Naive thymus-derived CD4-positive, alpha-beta T cell (primary cell): ENCODE measurements at regions not wholly inside any gene's neighbourhood (a gene's known extent, or its start where the extent isn't known, plus 50 kb on each side); places are given as distances from the start of the nearest gene placed in this dataset.

ENCODE experiments used
- ATAC-seq: fragments of 150-1000 bp; cut with Tn5 transposase; 2 replicates; pipeline ENCODE4 v1.10.0; 2021; ENCODE audit warnings: mild to moderate bottlenecking, moderate library complexity
- CTCF ChIA-PET: fragments of 350-600 bp; sonication (Branson Sonifier 250); formaldehyde crosslinking; loops from one replicate; lab custom pipeline; 2021; ENCODE audit warnings: antibody characterized with exemption; lab: Charles Lee
- POLR2A ChIA-PET: fragments of 350-600 bp; sonication (Branson Sonifier 250); formaldehyde crosslinking; loops from one replicate; lab custom pipeline; 2021; ENCODE audit warnings: antibody characterized with exemption, inconsistent platforms; lab: Charles Lee
- DNase-seq, 9 donors: peaks; one replicate each; pipeline versions ENCODE4 v3.0.0 to v3.0.0-alpha.2; 2020 to 2022; ENCODE audit warnings: mixed read lengths in 1 of 9
- H3K27ac ChIP-seq: one replicate; pipeline ENCODE4 v1.7.0; 2013; ENCODE audit warnings: mild to moderate bottlenecking, low read depth, low read length, moderate library complexity
- H3K27me3 ChIP-seq, 2 donors: one replicate each; pipeline ENCODE4 v1.7.0; 2013; ENCODE audit warnings: low read length in 2 of 2, mild to moderate bottlenecking in 2 of 2, moderate library complexity in 2 of 2; ENCODE audit not compliant: control insufficient read depth in 2 of 2, insufficient read depth in 2 of 2
- H3K36me3 ChIP-seq, 3 experiments: 1 replicate in 2 of 3; 2 replicates in 1 of 3; pipeline ENCODE4 v1.7.0; 2013; ENCODE audit warnings: low read length in 3 of 3, mild to moderate bottlenecking in 3 of 3, moderate library complexity in 1 of 3; ENCODE audit not compliant: insufficient read depth in 3 of 3, control insufficient read depth in 2 of 3
- H3K4me1 ChIP-seq, 2 donors: one replicate each; pipeline ENCODE4 v1.7.0; 2013; ENCODE audit warnings: low read length in 2 of 2, mild to moderate bottlenecking in 2 of 2, moderate library complexity in 1 of 2; ENCODE audit not compliant: control insufficient read depth in 2 of 2, insufficient read depth in 2 of 2
- H3K4me3 ChIP-seq: 2 replicates; pipeline ENCODE4 v1.7.0; 2013; ENCODE audit warnings: mild to moderate bottlenecking, low read length
- H3K9me3 ChIP-seq, 3 experiments: 1 replicate in 2 of 3; 2 replicates in 1 of 3; pipeline ENCODE4 v1.7.0; 2013; ENCODE audit warnings: low read length in 3 of 3; ENCODE audit not compliant: control insufficient read depth in 2 of 3
- H3K27ac Mint-ChIP-seq, 9 donors: one replicate each; pipeline ENCODE4 v1.8.0; 2020 to 2022; ENCODE audit warnings: mixed read lengths in 9 of 9, mild to moderate bottlenecking in 8 of 9, moderate library complexity in 5 of 9, inconsistent platforms in 2 of 9
- H3K27me3 Mint-ChIP-seq, 5 donors: one replicate each; pipeline ENCODE4 v1.8.0; 2021 to 2022; ENCODE audit warnings: mixed read lengths in 5 of 5, mild to moderate bottlenecking in 1 of 5
- H3K36me3 Mint-ChIP-seq, 5 donors: one replicate each; pipeline ENCODE4 v1.8.0; 2020 to 2022; ENCODE audit warnings: mixed read lengths in 5 of 5, mild to moderate bottlenecking in 3 of 5, inconsistent platforms in 1 of 5
- H3K4me1 Mint-ChIP-seq, 7 donors: one replicate each; pipeline ENCODE4 v1.8.0; 2020 to 2022; ENCODE audit warnings: mixed read lengths in 7 of 7, mild to moderate bottlenecking in 3 of 7, inconsistent platforms in 1 of 7
- H3K4me3 Mint-ChIP-seq, 10 donors: one replicate each; pipeline ENCODE4 v1.8.0; 2020 to 2022; ENCODE audit warnings: mild to moderate bottlenecking in 10 of 10, mixed read lengths in 10 of 10, moderate library complexity in 6 of 10, inconsistent platforms in 2 of 10
- H3K9me3 Mint-ChIP-seq, 11 donors: one replicate each; pipeline ENCODE4 v1.8.0; 2020 to 2022; ENCODE audit warnings: mixed read lengths in 11 of 11, mild to moderate bottlenecking in 4 of 11, inconsistent platforms in 1 of 11, moderate library complexity in 1 of 11
- intact Hi-C, 2 donors: fragments of 100-400 bp; cut with micrococcal nuclease; formaldehyde crosslinking; loops; one replicate each; pipeline ENCODE4 v1.15.1; 2023

GRCh38 chr7:26036092-26036491 lies 115.9 kb upstream of the NFE2L3 start:
- H3K27me3 Mint-ChIP-seq: peaks cover 26 to 44% (median 36%) of the 10 kb centered on the region in 5 donors

GRCh38 chr7:26038201-26038990 lies 113.6 kb upstream of the NFE2L3 start:
- Histone ChIP-seq H3K27ac (no peak overlapping the region), H3K4me1 (no peaks in the 10 kb centered on the region), H3K4me3 (no peak overlapping the region), H3K9me3 (no peaks in the 10 kb centered on the region), H3K27me3 (no peaks in the 10 kb centered on the region), H3K36me3 (no peaks in the 10 kb centered on the region)
- ATAC-seq: no peak
- Mint-ChIP-seq H3K36me3 (peaks cover 0 to 4% (median 0%) of the 10 kb centered on the region in 5 donors), H3K4me3 (peak overlapping the region in 9 of 10 donors; percentile 12 to 68 (median 47)), H3K27ac (peak overlapping the region in 3 of 9 donors; percentile 41 to 86 (median 46)), H3K9me3 (peaks cover 0 to 3% (median 0%) of the 10 kb centered on the region in 11 donors), H3K4me1 (peaks cover 0 to 10% (median 9%) of the 10 kb centered on the region in 7 donors), H3K27me3 (peaks cover 26 to 49% (median 35%) of the 10 kb centered on the region in 5 donors)
- ChIA-PET CTCF (no interaction called here), POLR2A (interaction anchor here (0.6 to 1.2 kb wide), 2 partner anchors 74 to 91 kb away, joined by 3 to 4 read pairs; no protein-coding TSS in a partner anchor)
- intact Hi-C loops: no loop called here
- DNase-seq: no peak

More at GRCh38 chr7:26036092-26036491, 115.9 kb upstream of the NFE2L3 start:
- Mint-ChIP-seq H3K4me3 (no peak overlapping the region), H3K9me3 (peaks cover 0 to 3% (median 0%) of the 10 kb centered on the region in 11 donors), H3K36me3 (peaks cover 0 to 4% (median 0%) of the 10 kb centered on the region in 5 donors), H3K4me1 (peaks cover 0 to 10% (median 9%) of the 10 kb centered on the region in 7 donors), H3K27ac (no peak overlapping the region)
- Histone ChIP-seq H3K4me1 (no peaks in the 10 kb centered on the region), H3K36me3 (no peaks in the 10 kb centered on the region), H3K27me3 (no peaks in the 10 kb centered on the region), H3K27ac (no peak overlapping the region), H3K9me3 (no peaks in the 10 kb centered on the region), H3K4me3 (no peak overlapping the region)
- ChIA-PET CTCF (no interaction called here), POLR2A (no interaction called here)
- ATAC-seq (no peak), DNase-seq (no peak)
- intact Hi-C loops: no loop called here

GRCh38 chr7:26040085-26040484 lies 111.9 kb upstream of the NFE2L3 start:
- DNase-seq (no peak), ATAC-seq (no peak)
- no peaks in the 10 kb centered on the region for H3K36me3 ChIP-seq
- no peaks in the 10 kb centered on the region for H3K4me1 ChIP-seq
- ChIA-PET POLR2A (no interaction called here), CTCF (no interaction called here)
- no peak overlapping the region for H3K27ac ChIP-seq
- peaks cover 0 to 4% (median 0%) of the 10 kb centered on the region in 5 donors for H3K36me3 Mint-ChIP-seq
- H3K4me1 Mint-ChIP-seq: peaks cover 0 to 10% (median 9%) of the 10 kb centered on the region in 7 donors
- intact Hi-C loops: no loop called here
- no peak overlapping the region for H3K4me3 Mint-ChIP-seq
- no peaks in the 10 kb centered on the region for H3K9me3 ChIP-seq
- H3K27me3 ChIP-seq: no peaks in the 10 kb centered on the region
- peaks cover 0 to 3% (median 0%) of the 10 kb centered on the region in 11 donors for H3K9me3 Mint-ChIP-seq
- H3K4me3 ChIP-seq: no peak overlapping the region
- peaks cover 29 to 58% (median 38%) of the 10 kb centered on the region in 5 donors for H3K27me3 Mint-ChIP-seq
- no peak overlapping the region for H3K27ac Mint-ChIP-seq

- Histone ChIP-seq H3K36me3 (no peaks in the 10 kb centered on the region), H3K4me1 (no peaks in the 10 kb centered on the region), H3K4me3 (no peak overlapping the region), H3K27me3 (no peaks in the 10 kb centered on the region), H3K9me3 (no peaks in the 10 kb centered on the region), H3K27ac (no peak overlapping the region)
- no peak for DNase-seq
- Mint-ChIP-seq H3K4me3 (no peak overlapping the region), H3K36me3 (no peaks in the 10 kb centered on the region), H3K27ac (no peak overlapping the region), H3K27me3 (peaks cover 26 to 53% (median 30%) of the 10 kb centered on the region in 5 donors), H3K4me1 (peaks cover 0 to 10% (median 9%) of the 10 kb centered on the region in 7 donors), H3K9me3 (peaks cover 0 to 3% (median 0%) of the 10 kb centered on the region in 11 donors)
- CTCF ChIA-PET: no interaction called here
- POLR2A ChIA-PET: interaction anchor here (0.6 kb wide), 1 partner anchor 27 kb away, joined by 3 read pairs; no protein-coding TSS in a partner anchor
- no peak for ATAC-seq
- intact Hi-C loops: no loop called here
Measured at GRCh38 chr7:26042237-26042636, 109.8 kb upstream of the NFE2L3 start.

- DNase-seq: no peak
- ATAC-seq: no peak
Measured at GRCh38 chr7:26043801-26044200, 108.2 kb upstream of the NFE2L3 start.

GRCh38 chr7:26044320-26044719 lies 107.7 kb upstream of the NFE2L3 start:
- ATAC-seq: no peak
- no peak overlapping the region for H3K27ac Mint-ChIP-seq
- peaks cover 19 to 41% (median 23%) of the 10 kb centered on the region in 5 donors for H3K27me3 Mint-ChIP-seq
- H3K4me1 Mint-ChIP-seq: no peaks in the 10 kb centered on the region
- H3K4me3 ChIP-seq: no peak overlapping the region
- no peaks in the 10 kb centered on the region for H3K4me1 ChIP-seq
- H3K27me3 ChIP-seq: no peaks in the 10 kb centered on the region
- DNase-seq: no peak
- H3K9me3 ChIP-seq: no peaks in the 10 kb centered on the region
- POLR2A ChIA-PET: no interaction called here
- peaks cover 0 to 3% (median 0%) of the 10 kb centered on the region in 11 donors for H3K9me3 Mint-ChIP-seq
- CTCF ChIA-PET: no interaction called here
- H3K36me3 ChIP-seq: no peaks in the 10 kb centered on the region
- H3K4me3 Mint-ChIP-seq: no peak overlapping the region
- no peak overlapping the region for H3K27ac ChIP-seq
- intact Hi-C loops: no loop called here
- H3K36me3 Mint-ChIP-seq: no peaks in the 10 kb centered on the region

More at GRCh38 chr7:26043801-26044200, 108.2 kb upstream of the NFE2L3 start:
- H3K27ac ChIP-seq: no peak overlapping the region
- Mint-ChIP-seq H3K27me3 (peaks cover 18 to 42% (median 24%) of the 10 kb centered on the region in 5 donors), H3K27ac (no peak overlapping the region), H3K36me3 (no peaks in the 10 kb centered on the region), H3K9me3 (peaks cover 0 to 3% (median 0%) of the 10 kb centered on the region in 11 donors), H3K4me3 (no peak overlapping the region), H3K4me1 (peaks cover 0 to 1% (median under 1%) of the 10 kb centered on the region in 7 donors)
- ChIA-PET CTCF (no interaction called here), POLR2A (no interaction called here)
- no peaks in the 10 kb centered on the region for H3K9me3 ChIP-seq
- H3K36me3 ChIP-seq: no peaks in the 10 kb centered on the region
- intact Hi-C loops: no loop called here
- H3K27me3 ChIP-seq: no peaks in the 10 kb centered on the region
- H3K4me3 ChIP-seq: no peak overlapping the region
- H3K4me1 ChIP-seq: no peaks in the 10 kb centered on the region
